HG03354 (cell line): ENCODE measurements at regions not wholly inside any gene's neighbourhood (a gene's known extent, or its start where the extent isn't known, plus 50 kb on each side); places are given as distances from the start of the nearest gene placed in this dataset.
"Not testable (repeated sequence)": the region's sequence is repeated elsewhere in the genome, so short reads cannot be mapped to it uniquely, and the experiment has no call there.

Experiments used
- ATAC-seq: cut with Tn5 transposase; IDR thresholded peaks from one replicate; pipeline ENCODE4 v1.9.1; 2021; ENCODE audit warnings: mild to moderate bottlenecking; ENCODE audit not compliant: unreplicated experiment, poor library complexity, severe bottlenecking

DNA sequence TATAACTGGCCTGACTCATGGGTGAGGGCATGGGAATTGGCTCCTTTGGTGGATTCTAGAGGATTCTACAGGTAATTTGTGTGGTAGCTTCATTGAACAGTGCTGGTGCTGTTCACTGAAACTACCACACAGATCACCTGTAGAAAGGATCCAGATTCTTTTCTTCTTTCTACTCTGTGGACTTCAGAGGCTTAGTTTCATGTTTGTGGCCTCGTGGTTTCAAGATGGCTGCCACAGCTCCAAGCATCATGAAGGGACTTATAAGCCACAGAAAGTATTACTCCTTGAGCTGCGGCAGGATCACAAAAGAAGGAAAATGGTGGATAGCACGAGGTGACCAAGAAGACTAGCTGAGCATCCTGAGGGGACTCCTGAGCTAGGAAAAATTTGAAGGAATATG is 88.9 kb downstream of the ADCYAP1 start:
- ATAC-seq = no peak

- ATAC-seq = no peak
Observed at GRCh38 chr18:995629-996028, 91.0 kb downstream of the ADCYAP1 start.

- no peak for ATAC-seq
Observed at GRCh38 chr18:997499-997898, 92.8 kb downstream of the ADCYAP1 start.

- ATAC-seq = no peak
Observed at GRCh38 chr18:998936-999335, 94.3 kb downstream of the ADCYAP1 start.

DNA sequence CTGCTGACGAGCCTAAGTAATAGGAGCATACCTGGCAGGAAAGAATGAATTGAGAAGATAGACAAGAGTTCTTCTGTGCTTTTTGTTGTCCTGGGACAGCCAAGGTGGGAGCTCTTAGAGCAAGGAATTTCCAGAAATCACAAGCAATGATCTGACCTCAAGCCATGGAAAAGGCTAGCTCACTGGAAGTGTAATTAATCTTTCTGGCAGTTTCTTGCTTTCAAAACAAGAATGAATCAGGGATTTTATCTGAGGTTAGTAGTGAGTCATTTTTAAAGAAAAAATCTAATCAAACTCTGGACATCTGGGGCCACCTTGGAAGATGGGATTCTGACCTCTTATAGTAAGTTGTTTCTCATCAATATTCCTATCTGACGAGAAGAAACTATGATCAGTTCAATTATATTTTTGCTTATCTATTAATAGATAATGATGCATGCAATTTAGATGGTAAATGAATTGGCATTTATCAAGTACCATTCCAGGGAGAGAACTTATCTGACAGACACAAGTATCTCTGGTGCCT is 98.0 kb downstream of the ADCYAP1 start:
- ATAC-seq = no peak

DNA sequence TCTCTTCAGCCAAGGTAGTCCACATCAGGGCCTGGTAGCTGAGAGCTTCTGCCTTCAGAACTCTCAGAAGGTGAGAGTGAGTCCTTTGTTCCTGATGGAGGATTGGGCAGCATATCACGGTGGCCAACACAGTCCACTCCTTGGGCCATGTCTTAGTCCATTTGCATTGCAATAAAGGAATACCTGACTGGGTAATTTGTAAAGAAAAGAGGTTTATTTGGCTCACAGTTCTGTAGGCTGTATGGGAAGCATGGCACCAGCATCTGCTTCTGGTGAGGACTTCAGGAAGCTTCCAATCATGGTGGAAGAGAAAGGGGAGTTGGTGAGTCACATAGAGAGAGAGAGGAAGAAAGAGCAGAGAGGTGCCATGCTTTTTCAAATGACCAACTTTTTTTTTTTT is 98.8 kb downstream of the ADCYAP1 start:
- no peak for ATAC-seq

DNA sequence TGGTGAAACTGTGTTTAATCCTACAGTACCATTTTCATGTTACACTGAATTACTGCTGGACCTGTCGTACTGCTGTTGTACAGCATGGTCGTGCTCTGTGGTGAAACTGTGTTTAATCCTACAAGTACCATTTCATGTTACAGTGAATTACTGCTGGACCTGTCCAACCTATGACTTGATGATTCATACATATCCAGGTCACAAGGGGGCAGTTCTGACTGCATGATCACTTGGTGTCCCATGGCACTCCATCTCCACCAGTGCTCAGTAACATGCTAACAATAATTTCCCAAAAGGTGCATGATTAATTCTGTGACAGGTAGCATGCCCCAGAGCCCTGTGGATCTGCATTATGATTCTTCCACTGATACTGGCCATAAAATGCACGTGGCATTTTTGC is 101.6 kb downstream of the ADCYAP1 start:
- ATAC-seq = no peak

DNA sequence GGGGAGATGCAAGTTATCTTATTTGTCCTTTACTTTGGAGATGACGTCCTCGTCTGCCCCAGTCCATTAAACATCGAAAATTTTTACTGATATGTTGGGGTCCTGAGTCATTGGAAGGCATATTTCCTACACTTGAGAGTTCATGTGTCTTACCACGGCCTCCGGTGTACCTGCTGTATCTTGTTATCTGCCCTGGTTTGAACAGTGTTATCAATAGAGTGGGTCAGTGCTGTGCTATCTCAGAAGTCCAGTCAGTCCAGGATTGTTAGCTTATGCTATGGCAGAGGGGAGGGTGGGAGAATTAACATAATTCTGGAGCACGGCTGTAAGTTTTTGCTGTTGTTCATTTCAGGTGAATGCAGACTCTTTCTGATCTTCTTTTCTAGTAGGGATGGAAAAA is 102.3 kb downstream of the ADCYAP1 start:
- ATAC-seq = no peak

DNA sequence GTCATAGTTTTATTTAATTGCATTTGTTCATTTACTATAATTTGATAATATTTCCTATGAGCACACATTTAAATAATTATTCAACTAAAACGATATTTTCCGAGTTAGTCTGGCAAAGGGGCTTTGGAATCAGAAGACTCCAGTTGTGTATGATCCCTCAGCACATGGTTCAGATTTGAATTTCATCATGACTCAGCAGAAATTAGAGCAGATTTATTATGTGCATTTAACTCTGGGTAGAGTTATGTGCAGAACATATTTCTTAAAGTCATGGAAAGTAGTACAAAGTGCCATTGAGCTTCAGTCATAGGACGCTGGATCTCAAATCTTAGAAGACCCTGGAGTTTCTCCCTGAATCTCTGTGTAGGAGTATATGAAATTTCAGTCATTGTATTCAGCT is 106.7 kb downstream of the ADCYAP1 start:
- ATAC-seq = no peak

DNA sequence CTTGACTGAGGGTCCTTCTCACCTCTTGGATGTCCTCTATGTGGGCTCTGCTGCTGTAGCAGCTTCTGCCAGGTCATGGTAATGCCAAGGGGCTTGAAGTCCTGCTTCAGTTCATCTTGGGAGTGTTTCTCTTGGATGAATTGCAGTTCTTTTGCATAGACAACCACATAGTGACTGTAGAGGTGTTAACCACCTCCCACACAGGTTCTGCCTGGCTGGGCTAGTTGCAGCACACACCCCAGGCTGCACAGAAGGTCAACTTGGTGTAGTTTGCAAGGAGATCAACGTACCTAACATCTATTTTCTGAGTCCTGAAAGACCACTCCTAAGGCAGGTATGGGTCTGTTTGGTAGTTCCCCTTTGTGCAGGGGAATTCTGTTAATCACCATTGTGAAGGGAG is 108.1 kb downstream of the ADCYAP1 start:
- no peak for ATAC-seq

GRCh38 chr18:1013951-1014350 is 109.3 kb downstream of the ADCYAP1 start:
- no peak for ATAC-seq

- no peak for ATAC-seq
Observed at GRCh38 chr18:1014509-1014908, 109.8 kb downstream of the ADCYAP1 start.

DNA sequence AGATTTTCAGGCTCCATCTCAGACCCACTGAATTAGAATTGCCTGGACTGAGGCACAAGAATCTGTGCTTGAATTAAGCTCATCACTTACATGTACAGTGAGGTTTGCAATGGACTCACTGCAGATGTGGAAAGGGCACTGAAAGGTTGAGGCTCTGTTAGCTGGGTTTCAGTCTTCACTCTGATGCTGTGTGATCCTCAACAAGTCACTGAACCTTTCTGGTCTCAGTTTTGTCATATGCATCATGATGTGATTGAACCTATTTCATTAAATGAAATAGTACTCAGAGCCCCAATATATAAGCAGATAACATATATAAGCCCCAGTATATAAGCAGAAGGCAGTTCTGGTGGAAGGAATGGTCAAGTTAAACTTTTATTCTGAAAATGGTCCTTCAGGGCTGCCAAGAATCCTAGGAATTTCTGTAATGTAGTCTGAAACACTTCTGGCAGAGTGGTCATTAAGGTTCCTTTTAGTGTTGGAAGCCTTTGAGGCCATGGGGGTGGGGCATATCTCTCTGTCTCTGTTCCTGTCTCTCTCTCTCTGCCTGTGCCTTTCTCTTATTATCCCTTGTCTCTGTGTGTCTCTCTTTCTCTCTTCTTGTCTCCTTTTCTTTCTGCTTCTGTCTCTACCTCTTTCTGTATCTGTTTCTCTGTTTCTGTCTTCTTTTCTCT is 110.4 kb downstream of the ADCYAP1 start:
- ATAC-seq = no peak

GRCh38 chr18:1015777-1016176 is 111.1 kb downstream of the ADCYAP1 start:
- ATAC-seq = no peak

DNA sequence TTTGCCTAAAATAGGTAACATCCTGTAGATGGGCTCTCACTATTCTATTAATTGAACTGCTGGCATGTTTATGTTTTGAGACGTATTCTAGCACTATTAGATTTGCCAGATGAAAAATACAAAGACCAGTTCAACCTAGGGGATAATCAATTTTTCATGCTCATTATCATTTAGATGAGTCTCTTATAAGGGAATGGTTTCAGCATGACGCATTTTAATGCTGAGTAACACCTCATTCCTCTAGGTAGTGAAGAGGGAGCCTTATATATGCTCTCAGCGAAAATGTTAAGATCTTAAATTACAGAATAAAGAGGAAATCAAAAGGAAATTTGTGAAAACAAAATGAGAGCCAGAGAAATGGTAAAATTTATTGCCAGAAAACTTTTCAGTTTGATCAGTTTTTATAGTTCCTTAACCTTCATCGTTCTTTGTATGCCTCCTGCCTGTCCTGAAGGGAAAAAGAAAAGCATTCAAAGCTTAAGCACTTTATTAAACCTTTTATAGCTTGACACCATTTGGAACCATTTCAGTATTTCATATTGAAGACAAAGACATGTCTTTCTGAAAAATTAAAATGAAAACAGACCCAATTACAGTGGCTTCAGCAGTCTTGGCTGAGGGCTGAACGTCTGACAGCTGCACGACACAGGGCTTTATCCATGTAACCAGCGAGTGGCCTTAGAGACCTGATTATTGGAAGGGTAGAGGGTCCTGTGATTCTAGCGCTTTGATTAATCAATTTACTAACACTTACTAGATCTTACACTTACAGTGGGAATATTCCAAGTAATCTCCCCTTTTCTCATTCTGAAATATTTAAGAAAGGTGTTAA is 112.8 kb downstream of the ADCYAP1 start:
- no peak for ATAC-seq

DNA sequence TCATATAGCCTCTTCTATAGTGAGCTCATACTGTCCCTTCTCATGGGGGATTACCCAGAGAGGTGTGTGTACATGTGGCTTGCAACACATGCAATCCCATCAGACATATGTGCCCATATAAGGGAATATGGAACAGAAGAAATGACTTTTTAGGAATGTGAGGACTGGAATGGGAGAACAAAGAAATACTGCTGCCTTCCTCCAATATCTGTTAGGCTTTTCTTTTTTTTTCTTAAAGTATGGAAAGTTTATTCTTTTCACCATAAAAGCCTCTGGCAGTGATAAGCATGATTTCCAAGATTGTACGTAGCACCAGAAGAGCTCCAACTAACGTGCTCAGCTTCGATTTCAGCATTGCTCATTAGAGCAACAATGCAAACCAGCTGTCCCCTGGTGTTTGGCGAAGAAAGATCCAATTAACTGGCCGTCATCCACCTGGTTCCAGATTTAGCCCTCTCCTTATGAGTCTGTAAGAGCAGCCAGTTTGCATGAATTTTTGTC is 113.6 kb downstream of the ADCYAP1 start:
- ATAC-seq = no peak

DNA sequence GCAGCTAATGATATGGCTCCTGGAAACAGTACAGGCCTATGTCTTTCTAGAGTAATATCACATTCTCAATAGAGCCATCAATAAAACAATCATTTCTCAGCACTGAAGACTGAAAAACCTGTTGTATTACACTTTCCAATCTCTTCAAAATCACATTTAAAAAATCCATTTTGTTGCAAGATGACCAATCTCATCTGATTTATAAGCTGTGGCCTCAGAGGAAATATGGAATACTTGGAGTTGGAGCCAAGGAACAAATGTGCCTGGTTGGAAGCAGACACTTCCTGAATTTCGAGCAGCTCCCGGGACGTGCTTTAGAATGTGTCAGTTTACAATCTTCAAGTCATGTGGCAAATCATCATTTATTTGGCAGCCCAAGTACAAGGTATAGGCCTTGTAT is 114.5 kb downstream of the ADCYAP1 start:
- ATAC-seq = no peak

GRCh38 chr18:1020731-1021344 is 116.2 kb downstream of the ADCYAP1 start:
- ATAC-seq = no peak

GRCh38 chr18:1026930-1027329 is 122.3 kb downstream of the ADCYAP1 start:
- ATAC-seq = no peak

DNA sequence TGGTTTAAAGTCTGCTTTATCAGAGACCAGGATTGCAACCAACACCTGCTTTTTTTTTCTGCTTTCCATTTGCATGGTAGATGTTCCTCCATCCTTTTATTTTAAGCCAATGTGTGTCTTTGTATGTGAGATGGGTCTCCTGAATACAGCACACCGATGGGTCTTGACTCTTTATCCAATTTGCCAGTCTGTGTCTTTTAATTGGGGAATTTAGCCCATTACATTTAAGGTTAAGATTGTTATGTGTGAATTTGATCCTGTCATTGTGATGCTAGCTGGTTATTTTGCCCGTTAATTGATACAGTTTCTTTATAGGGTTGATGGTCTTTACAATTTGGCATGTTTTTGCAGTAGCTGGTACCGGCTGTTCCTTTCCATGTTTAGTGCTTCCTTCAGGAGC is 128.4 kb downstream of the ADCYAP1 start:
- not testable (repeated sequence) for ATAC-seq

- no peak for ATAC-seq
Observed at GRCh38 chr18:1034971-1035370, 130.3 kb downstream of the ADCYAP1 start.
